Neuron (in vitro differentiated cells): ENCODE measurements at regions not wholly inside any gene's neighbourhood (a gene's known extent, or its start where the extent isn't known, plus 50 kb on each side); places are given as distances from the start of the nearest gene placed in this dataset.

ENCODE experiments used
- H2AFZ ChIP-seq: one replicate; pipeline ENCODE4 v1.6.1; 2013; ENCODE audit warnings: low read depth, mild to moderate bottlenecking, inconsistent platforms, low read length, moderate library complexity
- H3K27me3 ChIP-seq: one replicate; pipeline ENCODE4 v1.6.1; 2013; ENCODE audit warnings: low read length; ENCODE audit not compliant: insufficient read depth
- H3K36me3 ChIP-seq: one replicate; pipeline ENCODE4 v1.6.1; 2013; ENCODE audit warnings: low read length; ENCODE audit not compliant: insufficient read depth
- H3K4me1 ChIP-seq: one replicate; pipeline ENCODE4 v1.6.1; 2013; ENCODE audit warnings: low read length; ENCODE audit not compliant: insufficient read depth
- H3K4me3 ChIP-seq: 2 replicates; pipeline ENCODE4 v1.5.1; 2013; ENCODE audit warnings: mild to moderate bottlenecking, low read length, moderate library complexity
- H3K9me3 ChIP-seq: one replicate; pipeline ENCODE4 v1.6.1; 2013; ENCODE audit warnings: low read length

DNA sequence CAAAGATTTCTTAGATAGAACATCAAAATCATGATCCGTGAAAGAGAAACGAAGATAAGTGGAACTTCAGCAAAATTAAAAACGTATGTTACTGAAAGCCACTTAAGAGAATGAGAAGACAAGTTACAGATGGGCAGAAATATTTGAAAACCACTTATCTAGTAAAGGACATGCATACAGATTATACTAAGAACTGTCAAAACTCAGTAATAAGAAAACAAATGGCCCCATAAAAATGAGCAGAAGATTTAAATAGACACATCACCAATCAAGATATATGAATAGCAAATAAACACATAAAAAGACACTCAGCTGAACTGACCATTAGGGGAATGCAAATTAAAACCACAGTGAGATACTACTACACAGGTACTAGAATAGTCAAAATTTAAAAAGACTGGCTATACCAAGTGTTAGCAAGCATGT is 343.7 kb downstream of the PTEN start:
- Histone ChIP-seq H2AFZ (no peak overlapping the region), H3K4me3 (no peak overlapping the region), H3K27me3 (no peaks in the 10 kb centered on the region), H3K4me1 (peaks cover 21% of the 10 kb centered on the region), H3K36me3 (no peaks in the 10 kb centered on the region), H3K9me3 (no peaks in the 10 kb centered on the region)

DNA sequence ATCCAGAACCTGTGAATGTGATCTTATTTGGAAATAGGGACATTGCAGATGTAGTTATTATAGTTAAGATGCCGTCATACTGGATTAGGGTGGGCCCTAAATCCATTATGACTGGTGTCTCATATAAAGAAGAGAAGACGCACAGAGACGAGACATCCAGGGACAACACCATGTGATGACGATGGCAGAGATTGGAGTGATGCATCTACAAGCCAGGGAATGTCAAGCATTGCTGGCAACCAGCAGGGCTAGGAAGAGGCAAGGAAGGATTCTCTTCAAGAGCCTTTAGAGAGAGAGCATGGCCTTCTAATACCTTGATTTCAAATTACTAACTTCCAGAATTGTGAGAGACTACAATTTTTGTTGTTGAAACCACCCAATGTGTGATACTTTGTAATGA is 345.8 kb downstream of the PTEN start:
- Histone ChIP-seq H3K9me3 (no peaks in the 10 kb centered on the region), H2AFZ (no peak overlapping the region), H3K4me3 (no peak overlapping the region), H3K4me1 (peaks cover 21% of the 10 kb centered on the region), H3K27me3 (no peaks in the 10 kb centered on the region), H3K36me3 (no peaks in the 10 kb centered on the region)

DNA sequence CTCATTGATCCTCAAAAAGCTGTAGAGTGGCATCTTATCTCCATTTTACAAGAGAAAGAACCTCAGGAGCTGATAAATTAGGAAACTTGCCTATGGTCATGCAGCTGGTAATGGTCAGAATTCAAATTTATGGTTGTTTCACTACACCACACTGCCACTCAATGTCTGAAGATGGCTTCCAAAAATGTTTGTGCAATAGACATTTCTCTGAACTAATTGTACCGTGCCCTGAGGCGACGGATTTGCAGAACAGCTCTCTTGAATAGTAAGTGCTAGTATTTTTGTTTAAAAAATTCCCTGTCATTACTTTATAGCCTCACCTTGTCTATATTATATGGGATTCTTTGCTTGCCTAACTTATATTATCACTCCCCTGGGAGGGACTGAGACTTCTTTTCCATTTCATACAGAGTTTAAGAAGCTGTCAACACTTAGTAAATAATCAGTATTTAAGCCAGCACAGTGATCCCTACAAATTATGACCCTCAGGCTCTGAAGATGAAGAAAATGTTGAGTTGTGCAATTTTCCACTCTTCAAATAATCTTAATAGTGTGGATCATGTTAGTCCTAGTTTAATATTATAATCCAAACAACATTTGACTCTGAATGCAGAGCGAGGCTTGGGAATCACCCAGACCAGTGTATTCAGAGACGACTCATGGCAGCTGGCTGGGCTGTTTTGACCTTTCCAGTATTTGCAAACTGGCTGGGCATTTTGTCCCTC is 346.6 kb downstream of the PTEN start:
- Histone ChIP-seq H3K27me3 (no peaks in the 10 kb centered on the region), H3K9me3 (no peaks in the 10 kb centered on the region), H3K4me3 (no peak overlapping the region), H2AFZ (peak overlapping the region; percentile 73), H3K36me3 (no peaks in the 10 kb centered on the region), H3K4me1 (peaks cover 14% of the 10 kb centered on the region)

DNA sequence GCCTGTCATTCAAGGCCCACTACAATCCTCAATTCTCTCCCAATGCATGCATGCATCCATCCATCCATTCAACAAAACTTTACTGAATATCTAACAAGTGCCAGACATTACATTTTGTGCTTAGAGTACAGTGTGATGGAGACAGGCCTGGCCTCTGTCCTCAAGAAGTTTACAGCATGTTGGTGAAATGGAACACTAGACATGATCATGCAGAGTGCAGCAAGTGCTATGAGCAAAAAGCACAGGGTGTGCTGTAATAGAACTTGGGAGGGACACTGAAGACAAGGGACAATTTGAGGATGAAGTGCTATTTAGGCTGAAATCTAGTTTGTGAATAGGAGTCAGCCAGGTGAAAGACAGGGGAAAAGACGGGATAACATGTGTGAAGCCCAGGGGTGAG is 347.8 kb downstream of the PTEN start:
- peaks cover 7% of the 10 kb centered on the region for H3K4me1 ChIP-seq
- H2AFZ ChIP-seq: no peak overlapping the region
- no peak overlapping the region for H3K4me3 ChIP-seq
- H3K36me3 ChIP-seq: no peaks in the 10 kb centered on the region
- H3K9me3 ChIP-seq: no peaks in the 10 kb centered on the region
- no peaks in the 10 kb centered on the region for H3K27me3 ChIP-seq

DNA sequence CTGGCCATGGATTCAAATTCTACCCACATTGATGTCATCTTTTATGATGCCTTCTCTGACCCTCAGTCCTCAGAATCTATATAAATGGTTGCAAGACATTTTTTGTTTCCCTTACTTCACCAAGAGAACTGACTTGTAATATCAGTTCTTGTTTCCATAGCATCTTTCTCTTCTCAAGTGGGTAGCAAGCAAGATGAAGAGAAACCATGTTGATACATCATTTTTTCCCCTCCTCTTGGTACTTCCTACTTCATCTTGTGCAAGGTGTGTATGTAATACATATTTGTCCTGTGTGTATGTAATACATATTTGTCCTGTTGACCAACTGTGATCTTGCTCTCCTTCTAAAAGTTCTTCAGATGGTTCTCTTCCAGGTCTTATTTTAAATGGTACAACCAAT is 348.6 kb downstream of the PTEN start:
- Histone ChIP-seq H3K36me3 (no peaks in the 10 kb centered on the region), H2AFZ (no peak overlapping the region), H3K4me1 (peaks cover 7% of the 10 kb centered on the region), H3K9me3 (no peaks in the 10 kb centered on the region), H3K4me3 (no peak overlapping the region), H3K27me3 (no peaks in the 10 kb centered on the region)

DNA sequence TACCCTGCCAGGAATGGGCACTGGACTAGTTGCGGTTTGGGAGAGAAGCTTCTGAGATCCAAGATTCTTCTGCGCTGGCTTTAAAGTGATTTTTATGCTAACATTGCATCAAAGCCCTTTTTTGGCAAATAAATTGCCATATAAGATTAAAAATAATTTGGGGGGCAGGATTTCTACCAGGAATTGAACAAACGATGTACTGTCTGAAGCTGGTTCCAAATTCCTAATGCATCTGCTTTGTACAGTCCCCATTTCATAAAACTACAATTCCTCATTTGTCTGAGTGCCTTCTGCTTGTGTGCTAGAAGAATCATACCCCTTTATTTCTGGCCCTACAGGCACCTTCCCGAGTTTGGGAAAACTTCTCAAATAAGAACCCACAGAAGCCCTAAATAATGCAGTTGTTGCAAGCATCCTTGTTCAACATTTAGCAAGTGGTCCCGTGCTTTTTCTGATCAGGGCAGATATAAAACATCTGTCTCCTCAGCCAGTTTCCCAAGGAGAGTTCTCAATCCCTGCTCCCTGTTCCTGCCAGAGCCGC is 349.7 kb downstream of the PTEN start:
- peaks cover 7% of the 10 kb centered on the region for H3K4me1 ChIP-seq
- no peaks in the 10 kb centered on the region for H3K36me3 ChIP-seq
- H2AFZ ChIP-seq: no peak overlapping the region
- H3K9me3 ChIP-seq: no peaks in the 10 kb centered on the region
- H3K4me3 ChIP-seq: no peak overlapping the region
- no peaks in the 10 kb centered on the region for H3K27me3 ChIP-seq

DNA sequence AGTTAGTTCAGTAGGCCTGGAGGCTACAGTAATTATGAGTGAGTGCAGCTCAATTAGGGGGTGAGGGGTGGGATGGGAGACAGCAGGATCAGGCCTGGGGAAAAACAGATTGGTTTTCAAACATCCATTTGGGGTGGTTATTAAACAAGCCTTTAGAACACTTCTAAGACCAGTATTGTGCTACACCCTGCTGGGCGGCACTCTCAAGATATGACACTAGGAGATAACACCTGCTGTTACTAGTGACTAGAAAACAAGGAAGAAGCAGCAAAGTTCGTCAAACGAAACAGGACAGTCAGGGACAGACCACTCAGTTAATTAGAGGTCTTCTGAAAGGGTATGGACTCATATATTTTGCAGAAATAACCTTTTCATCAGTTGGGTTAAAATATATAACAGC is 353.6 kb downstream of the PTEN start:
- no peak overlapping the region for H2AFZ ChIP-seq
- H3K4me1 ChIP-seq: peaks cover 5% of the 10 kb centered on the region
- no peak overlapping the region for H3K4me3 ChIP-seq
- no peaks in the 10 kb centered on the region for H3K9me3 ChIP-seq
- no peaks in the 10 kb centered on the region for H3K27me3 ChIP-seq
- no peaks in the 10 kb centered on the region for H3K36me3 ChIP-seq

DNA sequence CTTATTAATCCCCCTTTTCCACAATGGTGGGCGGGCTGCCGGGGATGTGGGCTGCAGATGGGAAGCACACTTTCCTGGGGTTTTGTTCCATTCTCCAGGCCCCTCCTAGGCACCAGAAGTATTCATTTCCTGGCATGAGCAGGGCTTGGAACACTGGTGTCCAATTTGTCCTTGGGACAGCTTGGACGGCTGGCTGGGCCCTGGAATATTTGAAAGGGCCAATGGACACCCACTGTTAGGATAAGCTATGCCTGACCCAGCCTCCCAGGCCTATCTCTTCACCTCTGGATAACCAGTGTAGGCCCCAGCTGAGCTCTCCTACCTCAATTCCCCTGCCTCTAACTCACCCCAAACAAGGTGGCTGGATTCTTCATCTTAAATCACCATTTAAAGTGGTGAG is 354.9 kb downstream of the PTEN start:
- Histone ChIP-seq H2AFZ (no peak overlapping the region), H3K4me3 (no peak overlapping the region), H3K36me3 (no peaks in the 10 kb centered on the region), H3K27me3 (no peaks in the 10 kb centered on the region), H3K9me3 (no peaks in the 10 kb centered on the region), H3K4me1 (peaks cover 8% of the 10 kb centered on the region)

DNA sequence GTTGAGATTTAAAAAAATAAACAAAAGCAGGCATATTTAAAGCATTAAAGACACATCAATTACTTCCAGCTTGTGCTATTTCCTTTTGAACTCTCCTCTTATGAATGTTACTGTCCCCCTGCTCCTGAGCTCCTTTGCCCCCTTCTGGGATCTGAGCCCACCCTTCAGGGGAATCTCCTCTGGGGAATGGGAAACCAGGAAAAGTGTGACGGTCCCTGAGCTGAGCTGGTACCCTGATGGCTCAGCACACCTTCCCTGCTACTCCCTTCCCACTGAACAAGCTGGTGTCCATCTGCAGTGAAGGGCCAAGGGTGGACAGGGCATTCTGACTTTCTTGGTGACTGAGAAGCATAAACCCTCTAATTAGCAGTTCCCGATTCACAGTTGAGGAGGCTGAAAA is 356.3 kb downstream of the PTEN start:
- no peaks in the 10 kb centered on the region for H3K9me3 ChIP-seq
- no peaks in the 10 kb centered on the region for H3K36me3 ChIP-seq
- H3K27me3 ChIP-seq: no peaks in the 10 kb centered on the region
- peaks cover 8% of the 10 kb centered on the region for H3K4me1 ChIP-seq
- no peak overlapping the region for H2AFZ ChIP-seq
- H3K4me3 ChIP-seq: no peak overlapping the region

DNA sequence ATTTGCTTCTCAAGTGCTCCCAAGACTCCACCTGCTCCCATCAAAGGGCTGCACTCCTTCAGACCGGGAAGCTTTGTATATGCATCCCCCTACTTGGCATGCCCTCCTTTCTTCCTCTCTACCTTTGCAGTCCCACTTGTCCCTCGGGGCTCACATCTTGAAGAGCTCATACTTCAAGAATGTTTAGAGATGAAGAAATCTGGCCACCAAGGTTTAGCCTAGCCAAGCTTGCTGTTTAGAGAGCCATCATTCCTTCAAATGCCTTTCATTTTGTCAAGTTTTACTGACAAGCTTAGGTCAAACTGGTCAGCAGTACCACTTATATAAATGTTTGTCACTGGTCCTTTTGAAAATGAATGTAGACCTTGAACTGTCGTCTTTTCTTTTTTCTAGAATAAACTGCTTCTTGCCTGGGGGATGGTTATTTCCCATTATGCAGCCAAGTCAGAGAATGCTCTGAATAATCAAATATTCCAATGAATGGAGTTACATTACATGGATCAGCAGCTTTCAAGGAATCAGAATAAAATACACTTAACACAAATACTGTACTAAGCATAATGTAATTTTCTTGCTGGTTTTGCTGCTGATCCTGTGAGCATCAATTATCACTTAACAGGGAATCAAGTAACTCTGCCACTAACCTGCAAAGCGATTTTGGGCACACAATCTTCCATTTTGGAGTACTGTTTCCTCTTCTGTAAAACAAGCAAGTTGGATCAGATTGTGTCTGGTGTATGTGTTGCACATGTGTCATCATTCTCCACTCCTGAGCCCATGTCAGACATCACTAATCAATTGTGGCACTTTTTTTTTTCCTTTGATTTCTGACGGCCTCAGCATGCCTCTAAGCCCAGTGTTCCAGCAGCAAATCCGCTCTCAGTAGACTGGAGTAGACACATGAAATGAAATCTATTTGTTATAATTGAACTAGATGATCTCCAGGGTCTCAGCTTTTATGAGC is 357.9 kb downstream of the PTEN start:
- no peak overlapping the region for H3K4me3 ChIP-seq
- no peaks in the 10 kb centered on the region for H3K27me3 ChIP-seq
- peaks cover 8% of the 10 kb centered on the region for H3K4me1 ChIP-seq
- H3K36me3 ChIP-seq: no peaks in the 10 kb centered on the region
- H2AFZ ChIP-seq: no peak overlapping the region
- no peaks in the 10 kb centered on the region for H3K9me3 ChIP-seq

DNA sequence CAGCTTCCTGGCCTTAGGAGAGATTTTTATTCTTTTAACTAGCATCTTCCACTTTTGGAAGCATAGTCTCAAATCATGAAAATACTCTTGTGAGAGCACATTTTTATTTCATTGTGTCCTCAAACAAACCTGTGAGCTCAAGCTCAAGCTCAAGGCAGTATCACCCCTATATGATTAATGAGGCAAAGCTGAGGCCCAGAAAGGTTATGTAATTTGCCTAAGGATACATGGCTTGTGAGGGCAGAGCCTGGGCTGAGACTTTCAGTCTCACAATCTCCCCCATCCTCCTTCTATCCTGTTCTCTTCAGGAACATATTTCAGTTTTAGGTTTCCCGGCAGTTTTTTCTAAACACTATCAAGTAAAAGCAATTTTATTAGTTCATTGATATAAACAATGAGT is 359.5 kb downstream of the PTEN start:
- Histone ChIP-seq H3K4me3 (no peak overlapping the region), H3K4me1 (peaks cover 14% of the 10 kb centered on the region), H3K9me3 (no peaks in the 10 kb centered on the region), H2AFZ (no peak overlapping the region), H3K36me3 (no peaks in the 10 kb centered on the region), H3K27me3 (no peaks in the 10 kb centered on the region)
